K562 (cell line): ENCODE measurements at regions not wholly inside any gene's neighbourhood (a gene's known extent, or its start where the extent isn't known, plus 50 kb on each side); places are given as distances from the start of the nearest gene placed in this dataset.

ENCODE experiments used
- ATAC-seq: fragments of 200-7000 bp; cut with Tn5 transposase; 3 replicates; pipeline ENCODE4 v1.9.1; 2020; ENCODE audit warnings: moderate library complexity
- BruUV-seq: library from RNA; stranded (reverse); fragments of 400-500 nt; replicated peaks from 2 replicates; lab custom pipeline; 2021; lab: Mats Ljungman, UMichigan
- CTCF ChIA-PET: fragments of 300-600 bp; formaldehyde crosslinking; extraction: SDS; loops from one replicate; lab custom pipeline; 2021; ENCODE audit warnings: low intra/inter-chr PET ratio; lab: Yijun Ruan, JAX
- POLR2A ChIA-PET: fragments of 300-600, 350-650 bp; sonication (Branson Sonifier 250); formaldehyde crosslinking; extraction: SDS; loops from one replicate; lab custom pipeline; 2021; ENCODE audit warnings: antibody characterized with exemption, inconsistent platforms; lab: Yijun Ruan, JAX
- DNase-seq, 4 experiments: peaks; one replicate each; pipeline versions ENCODE4 v3.0.0 to v3.0.0-alpha.2; 2011 to 2018; ENCODE audit warnings: low spot score in 3 of 4, mixed read lengths in 3 of 4; ENCODE audit errors: extremely low read depth in 1 of 4
- FAIRE-seq: peaks from 2 replicates; lab custom pipeline; 2011; peaks lifted over from hg19 to GRCh38; lab: Jason Lieb, UNC
- H2AFZ ChIP-seq: 2 replicates; pipeline ENCODE4 v1.6.0; 2011; ENCODE audit warnings: low read depth, low read length, control low read depth, inconsistent platforms
- H3K27ac ChIP-seq: fragments of 200-600 bp; 3 replicates; pipeline ENCODE4 v1.8.0; 2011; ENCODE audit warnings: low read depth, mild to moderate bottlenecking, control low read depth, inconsistent platforms, low read length, moderate library complexity, mixed read lengths; ENCODE audit errors: extremely low read depth
- H3K27me3 ChIP-seq, 2 experiments: fragments of 300-600 bp in 1 of 2; 2 replicates in 1 of 2; 3 replicates in 1 of 2; pipeline versions ENCODE4 v1.6.0 to v1.8.0; 2011; ENCODE audit warnings: inconsistent platforms in 2 of 2, low read length in 2 of 2, mild to moderate bottlenecking in 1 of 2, mixed read lengths in 1 of 2, moderate library complexity in 1 of 2; ENCODE audit not compliant: control insufficient read depth in 2 of 2, insufficient read depth in 2 of 2
- H3K36me3 ChIP-seq: fragments of 300-600 bp; 3 replicates; pipeline ENCODE4 v1.8.0; 2011; ENCODE audit warnings: mild to moderate bottlenecking, low read length, inconsistent platforms; ENCODE audit not compliant: control insufficient read depth, insufficient read depth
- H3K4me1 ChIP-seq, 2 experiments: fragments of 200-600 bp in 1 of 2; replicated peaks in 1 of 2; 2 replicates in 1 of 2; 3 replicates in 1 of 2; pipeline versions ENCODE4 v1.5.1 to v1.8.0; 2011; ENCODE audit warnings: inconsistent platforms in 2 of 2, low read length in 2 of 2, mild to moderate bottlenecking in 1 of 2, mixed read lengths in 1 of 2, moderate library complexity in 1 of 2; ENCODE audit not compliant: control insufficient read depth in 2 of 2, insufficient read depth in 2 of 2
- H3K4me2 ChIP-seq: 2 replicates; pipeline ENCODE4 v1.6.1; 2011; ENCODE audit warnings: low read length, control low read depth, inconsistent platforms, mixed read lengths; ENCODE audit not compliant: insufficient read depth
- H3K4me3 ChIP-seq: fragments of 200-600 bp; sonication (generic), shearing (Covaris generic); 2 replicates; pipeline ENCODE4 v1.5.1; 2016; ENCODE audit warnings: control low read depth, inconsistent platforms
- H3K79me2 ChIP-seq: fragments of 200-600 bp; 3 replicates; pipeline ENCODE4 v1.8.0; 2011; ENCODE audit warnings: low read length, inconsistent platforms; ENCODE audit not compliant: control insufficient read depth, insufficient read depth
- H3K9ac ChIP-seq, 2 experiments: 2 replicates each; pipeline versions ENCODE4 v1.6.0 to v1.6.1; 2011; ENCODE audit warnings: low read depth in 2 of 2, low read length in 2 of 2, control low read depth in 1 of 2, inconsistent platforms in 1 of 2, mild to moderate bottlenecking in 1 of 2, mixed read lengths in 1 of 2; ENCODE audit not compliant: insufficient read depth in 1 of 2
- H3K9me1 ChIP-seq: one replicate; pipeline ENCODE4 v1.6.0; 2011; ENCODE audit warnings: inconsistent platforms, mild to moderate bottlenecking, low read length, moderate library complexity; ENCODE audit not compliant: control insufficient read depth, insufficient read depth
- H3K9me3 ChIP-seq: replicated peaks from 2 replicates; pipeline ENCODE4 v1.5.1; 2011; ENCODE audit warnings: low read depth, low read length, inconsistent platforms; ENCODE audit not compliant: control insufficient read depth, insufficient read depth
- H4K20me1 ChIP-seq: replicated peaks from 2 replicates; pipeline ENCODE4 v1.6.1; 2011; ENCODE audit warnings: low read length, inconsistent platforms, mixed read lengths; ENCODE audit not compliant: control insufficient read depth, insufficient read depth
- E2F5 ChIP-seq: sonication (generic); formaldehyde crosslinking; IDR thresholded peaks from 2 replicates; pipeline ENCODE4 v1.8.0; 2022; ENCODE audit warnings: mild to moderate bottlenecking, missing genetic modification reagents
- FOXA1 ChIP-seq: fragments of 450-650 bp; IDR thresholded peaks from 2 replicates; pipeline ENCODE4 v1.6.1; 2016; ENCODE audit warnings: mild to moderate bottlenecking, borderline replicate concordance
- FOXJ2 ChIP-seq: fragments of 200-800 bp; sonication (Bioruptor generic); IDR thresholded peaks from 2 replicates; pipeline ENCODE4 v1.6.1; 2016; ENCODE audit warnings: missing genetic modification characterization, missing compliant biosample characterization
- LEF1 ChIP-seq: fragments of 450-650 bp; IDR thresholded peaks from 2 replicates; pipeline ENCODE4 v1.6.1; 2016; ENCODE audit warnings: mild to moderate bottlenecking
- MAFG ChIP-seq: fragments of 450-650 bp; conservative IDR thresholded peaks from 2 replicates; pipeline ENCODE4 v1.6.1; 2016; ENCODE audit warnings: missing genetic modification characterization, missing compliant biosample characterization
- MCM2 ChIP-seq: fragments of 450-650 bp; IDR thresholded peaks from 2 replicates; pipeline ENCODE4 v1.6.1; 2017; ENCODE audit warnings: low read depth, mild to moderate bottlenecking
- MEIS2 ChIP-seq: fragments of 450-650 bp; IDR thresholded peaks from 2 replicates; pipeline ENCODE4 v1.6.1; 2014; ENCODE audit warnings: mild to moderate bottlenecking; ENCODE audit not compliant: partially characterized antibody
- NFIC ChIP-seq: fragments of 450-650 bp; IDR thresholded peaks from 2 replicates; pipeline ENCODE4 v1.6.1; 2017; ENCODE audit warnings: mild to moderate bottlenecking, inconsistent platforms
- NFYB ChIP-seq: IDR thresholded peaks from 2 replicates; pipeline ENCODE4 v1.6.1; 2011; ENCODE audit warnings: mild to moderate bottlenecking, moderate library complexity; ENCODE audit not compliant: insufficient read length; ENCODE audit errors: extremely low read depth
- SREBF2 ChIP-seq: sonication (generic); formaldehyde crosslinking; IDR thresholded peaks from 2 replicates; pipeline ENCODE4 v1.4.0; 2020; ENCODE audit warnings: mild to moderate bottlenecking, missing genetic modification reagents
- TCFL5 ChIP-seq: fragments of 250-450 bp; sonication (Bioruptor Pico); conservative IDR thresholded peaks from 2 replicates; pipeline ENCODE4 v1.6.1; 2021; ENCODE audit warnings: mild to moderate bottlenecking, moderate library complexity, matching md5 sums
- WGBS: fragments of 100-300 bp; shearing (Covaris generic); methylation state at CpG from one replicate; pipeline ENCODE4 v1.1.6; 2016; ENCODE audit warnings: low coverage, mixed read lengths; ENCODE audit not compliant: insufficient coverage; ENCODE audit errors: missing lambda C conversion rate; 5-methylcytosine and 5-hydroxymethylcytosine counted together
- in situ Hi-C: fragments of 300-500 bp; cut with MboI; formaldehyde crosslinking; loops from 4 replicates; pipeline ENCODE4 v1.15.0; 2018; ENCODE audit warnings: inconsistent platforms, mixed read lengths
- intact Hi-C: fragments of 100-400 bp; cut with micrococcal nuclease; formaldehyde crosslinking; loops from 2 replicates; pipeline ENCODE4 v1.14.2; 2022
- TF ChIP-seq, protein P1 (sequence below): fragments of 250-450 bp; sonication (Bioruptor Pico); IDR thresholded peaks from 2 replicates; pipeline ENCODE4 v1.8.0; 2022; ENCODE audit warnings: inconsistent platforms
- TF ChIP-seq, protein P2 (sequence below): fragments of 250-450 bp; sonication (Bioruptor Pico); IDR thresholded peaks from 2 replicates; pipeline ENCODE4 v1.5.1; 2021; ENCODE audit warnings: mild to moderate bottlenecking
- TF ChIP-seq, protein P3 (sequence below): fragments of 250-450 bp; sonication (Bioruptor Pico); IDR thresholded peaks from 2 replicates; pipeline ENCODE4 v1.4.0; 2020

GRCh38 chr16:17877821-17878360 is 407.1 kb upstream of the XYLT1 start:
- no peak for FAIRE-seq
- intact Hi-C loops, result no loop called here

More at GRCh38 chr16:17877821-17878360, 407.1 kb upstream of the XYLT1 start:
- Histone ChIP-seq H3K27ac (no peak overlapping the region), H3K9ac (no peak overlapping the region), H3K36me3 (no peaks in the 10 kb centered on the region), H4K20me1 (no peaks in the 10 kb centered on the region), H3K9me1 (no peaks in the 10 kb centered on the region), H3K4me1 (no peaks in the 10 kb centered on the region), H3K4me3 (no peak overlapping the region), H2AFZ (no peak overlapping the region), H3K4me2 (no peak overlapping the region), H3K79me2 (no peaks in the 10 kb centered on the region), H3K9me3 (no peaks in the 10 kb centered on the region; the same call in 1 of the 2 replicates), H3K27me3 (no peaks in the 10 kb centered on the region)
- BruUV-seq, result no TSS peak
- ChIA-PET POLR2A (no interaction called here), CTCF (no interaction called here)
- no peak for ATAC-seq
- no peak for DNase-seq
- WGBS, result 19% methylated on average over 2 of the region's 2 CpGs
- no peak for TF ChIP-seq FOXJ2 (tag)
- no peak for TF ChIP-seq FOXA1
- TF ChIP-seq TCFL5, result no peak
- TF ChIP-seq E2F5, result no peak
- TF ChIP-seq NFIC, result no peak
- TF ChIP-seq, protein P1, sequence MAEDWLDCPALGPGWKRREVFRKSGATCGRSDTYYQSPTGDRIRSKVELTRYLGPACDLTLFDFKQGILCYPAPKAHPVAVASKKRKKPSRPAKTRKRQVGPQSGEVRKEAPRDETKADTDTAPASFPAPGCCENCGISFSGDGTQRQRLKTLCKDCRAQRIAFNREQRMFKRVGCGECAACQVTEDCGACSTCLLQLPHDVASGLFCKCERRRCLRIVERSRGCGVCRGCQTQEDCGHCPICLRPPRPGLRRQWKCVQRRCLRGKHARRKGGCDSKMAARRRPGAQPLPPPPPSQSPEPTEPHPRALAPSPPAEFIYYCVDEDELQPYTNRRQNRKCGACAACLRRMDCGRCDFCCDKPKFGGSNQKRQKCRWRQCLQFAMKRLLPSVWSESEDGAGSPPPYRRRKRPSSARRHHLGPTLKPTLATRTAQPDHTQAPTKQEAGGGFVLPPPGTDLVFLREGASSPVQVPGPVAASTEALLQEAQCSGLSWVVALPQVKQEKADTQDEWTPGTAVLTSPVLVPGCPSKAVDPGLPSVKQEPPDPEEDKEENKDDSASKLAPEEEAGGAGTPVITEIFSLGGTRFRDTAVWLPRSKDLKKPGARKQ, result no peak
- TF ChIP-seq, protein P2, sequence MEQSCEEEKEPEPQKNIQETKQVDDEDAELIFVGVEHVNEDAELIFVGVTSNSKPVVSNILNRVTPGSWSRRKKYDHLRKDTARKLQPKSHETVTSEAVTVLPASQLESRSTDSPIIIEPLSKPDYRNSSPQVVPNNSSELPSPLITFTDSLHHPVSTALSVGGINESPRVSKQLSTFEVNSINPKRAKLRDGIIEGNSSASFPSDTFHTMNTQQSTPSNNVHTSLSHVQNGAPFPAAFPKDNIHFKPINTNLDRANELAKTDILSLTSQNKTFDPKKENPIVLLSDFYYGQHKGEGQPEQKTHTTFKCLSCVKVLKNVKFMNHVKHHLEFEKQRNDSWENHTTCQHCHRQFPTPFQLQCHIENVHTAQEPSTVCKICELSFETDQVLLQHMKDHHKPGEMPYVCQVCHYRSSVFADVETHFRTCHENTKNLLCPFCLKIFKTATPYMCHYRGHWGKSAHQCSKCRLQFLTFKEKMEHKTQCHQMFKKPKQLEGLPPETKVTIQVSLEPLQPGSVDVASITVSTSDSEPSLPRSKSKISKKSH (CRISPR knock-in tag), result no peak
- TF ChIP-seq LEF1, result no peak
- TF ChIP-seq SREBF2 (CRISPR knock-in tag), result no peak
- TF ChIP-seq NFYB, result no peak
- TF ChIP-seq MAFG (tag), result no peak
- TF ChIP-seq MEIS2, result no peak
- no peak for TF ChIP-seq MCM2
- TF ChIP-seq, protein P3, sequence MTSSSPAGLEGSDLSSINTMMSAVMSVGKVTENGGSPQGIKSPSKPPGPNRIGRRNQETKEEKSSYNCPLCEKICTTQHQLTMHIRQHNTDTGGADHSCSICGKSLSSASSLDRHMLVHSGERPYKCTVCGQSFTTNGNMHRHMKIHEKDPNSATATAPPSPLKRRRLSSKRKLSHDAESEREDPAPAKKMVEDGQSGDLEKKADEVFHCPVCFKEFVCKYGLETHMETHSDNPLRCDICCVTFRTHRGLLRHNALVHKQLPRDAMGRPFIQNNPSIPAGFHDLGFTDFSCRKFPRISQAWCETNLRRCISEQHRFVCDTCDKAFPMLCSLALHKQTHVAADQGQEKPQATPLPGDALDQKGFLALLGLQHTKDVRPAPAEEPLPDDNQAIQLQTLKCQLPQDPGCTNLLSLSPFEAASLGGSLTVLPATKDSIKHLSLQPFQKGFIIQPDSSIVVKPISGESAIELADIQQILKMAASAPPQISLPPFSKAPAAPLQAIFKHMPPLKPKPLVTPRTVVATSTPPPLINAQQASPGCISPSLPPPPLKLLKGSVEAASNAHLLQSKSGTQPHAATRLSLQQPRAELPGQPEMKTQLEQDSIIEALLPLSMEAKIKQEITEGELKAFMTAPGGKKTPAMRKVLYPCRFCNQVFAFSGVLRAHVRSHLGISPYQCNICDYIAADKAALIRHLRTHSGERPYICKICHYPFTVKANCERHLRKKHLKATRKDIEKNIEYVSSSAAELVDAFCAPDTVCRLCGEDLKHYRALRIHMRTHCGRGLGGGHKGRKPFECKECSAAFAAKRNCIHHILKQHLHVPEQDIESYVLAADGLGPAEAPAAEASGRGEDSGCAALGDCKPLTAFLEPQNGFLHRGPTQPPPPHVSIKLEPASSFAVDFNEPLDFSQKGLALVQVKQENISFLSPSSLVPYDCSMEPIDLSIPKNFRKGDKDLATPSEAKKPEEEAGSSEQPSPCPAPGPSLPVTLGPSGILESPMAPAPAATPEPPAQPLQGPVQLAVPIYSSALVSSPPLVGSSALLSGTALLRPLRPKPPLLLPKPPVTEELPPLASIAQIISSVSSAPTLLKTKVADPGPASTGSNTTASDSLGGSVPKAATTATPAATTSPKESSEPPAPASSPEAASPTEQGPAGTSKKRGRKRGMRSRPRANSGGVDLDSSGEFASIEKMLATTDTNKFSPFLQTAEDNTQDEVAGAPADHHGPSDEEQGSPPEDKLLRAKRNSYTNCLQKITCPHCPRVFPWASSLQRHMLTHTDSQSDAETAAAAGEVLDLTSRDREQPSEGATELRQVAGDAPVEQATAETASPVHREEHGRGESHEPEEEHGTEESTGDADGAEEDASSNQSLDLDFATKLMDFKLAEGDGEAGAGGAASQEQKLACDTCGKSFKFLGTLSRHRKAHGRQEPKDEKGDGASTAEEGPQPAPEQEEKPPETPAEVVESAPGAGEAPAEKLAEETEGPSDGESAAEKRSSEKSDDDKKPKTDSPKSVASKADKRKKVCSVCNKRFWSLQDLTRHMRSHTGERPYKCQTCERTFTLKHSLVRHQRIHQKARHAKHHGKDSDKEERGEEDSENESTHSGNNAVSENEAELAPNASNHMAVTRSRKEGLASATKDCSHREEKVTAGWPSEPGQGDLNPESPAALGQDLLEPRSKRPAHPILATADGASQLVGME (CRISPR knock-in tag), result no peak
- in situ Hi-C loops, result no loop called here
